22Rv1 (cell line): ENCODE measurements at regions not wholly inside any gene's neighbourhood (a gene's known extent, or its start where the extent isn't known, plus 50 kb on each side); places are given as distances from the start of the nearest gene placed in this dataset.

Experiments used
- CTCF ChIP-seq: fragments of 450-650 bp; IDR thresholded peaks from 2 replicates; pipeline ENCODE4 v1.5.1; 2017; ENCODE audit warnings: mild to moderate bottlenecking
- ZFX ChIP-seq: fragments of 450-650 bp; IDR thresholded peaks from 2 replicates; pipeline ENCODE4 v1.6.1; 2017; ENCODE audit warnings: antibody characterized with exemption, borderline replicate concordance

GRCh38 chr21:25383545-25383944, 223.7 kb downstream of the MRPL39 start:
- no peak for TF ChIP-seq CTCF
- TF ChIP-seq ZFX, result no peak
